ENCODE measurements at regions not wholly inside any gene's neighbourhood (a gene's known extent, or its start where the extent isn't known, plus 50 kb on each side); places are given as distances from the start of the nearest gene placed in this dataset.
A peak's percentile ranks its signal among the peaks of the same experiment; 100 is the strongest.

GRCh38 chr6:108738684-108739416 lies 109.4 kb upstream of the ARMC2 start:
- Histone ChIP-seq H3K4me1 (peaks cover 0 to 52% (median 20%) of the 10 kb centered on the region in 4 donors), H3K9me3 (no peaks in the 10 kb centered on the region), H3K27me3 (no peaks in the 10 kb centered on the region), H3K4me3 (no peak overlapping the region), H3K27ac (peak overlapping the region in 2 of 5 donors; percentile 6 to 46), H3K36me3 (no peaks in the 10 kb centered on the region)
- intact Hi-C loops (cut with DNase I; ENCODE audit: low total_unique reads): no loop called here
- no peak for TF ChIP-seq CTCF (IDR thresholded peaks at IDR 0.05)
- no peak for TF ChIP-seq POLR2AphosphoS5 (IDR thresholded peaks at IDR 0.05)
- no peak for TF ChIP-seq POLR2A (IDR thresholded peaks at IDR 0.05)
- TF ChIP-seq EP300 (IDR thresholded peaks at IDR 0.05): no peak
- 77 to 91% (median 83%) methylated on average over 16 of the region's 16 CpGs for WGBS, 5 donors
- DNase-seq: no peak

GRCh38 chr6:108739496-108740330 lies 108.5 kb upstream of the ARMC2 start:
- H3K27ac ChIP-seq: peak overlapping the region in 2 of 5 donors; percentile 6 to 46
- WGBS, 5 donors: 30 to 60% (median 52%) methylated on average over 10 of the region's 10 CpGs
- H3K36me3 ChIP-seq: no peaks in the 10 kb centered on the region
- H3K4me1 ChIP-seq: peaks cover 0 to 52% (median 25%) of the 10 kb centered on the region in 4 donors
- intact Hi-C loops (cut with DNase I; ENCODE audit: low total_unique reads): no loop called here
- DNase-seq: peak in 1 of 2 donors; percentile 48
- no peaks in the 10 kb centered on the region for H3K9me3 ChIP-seq
- H3K4me3 ChIP-seq: no peak overlapping the region
- H3K27me3 ChIP-seq: no peaks in the 10 kb centered on the region
- TF ChIP-seq POLR2AphosphoS5 (IDR thresholded peaks at IDR 0.05) (no peak), CTCF (IDR thresholded peaks at IDR 0.05) (no peak), EP300 (IDR thresholded peaks at IDR 0.05) (no peak), POLR2A (IDR thresholded peaks at IDR 0.05) (no peak)

DNA sequence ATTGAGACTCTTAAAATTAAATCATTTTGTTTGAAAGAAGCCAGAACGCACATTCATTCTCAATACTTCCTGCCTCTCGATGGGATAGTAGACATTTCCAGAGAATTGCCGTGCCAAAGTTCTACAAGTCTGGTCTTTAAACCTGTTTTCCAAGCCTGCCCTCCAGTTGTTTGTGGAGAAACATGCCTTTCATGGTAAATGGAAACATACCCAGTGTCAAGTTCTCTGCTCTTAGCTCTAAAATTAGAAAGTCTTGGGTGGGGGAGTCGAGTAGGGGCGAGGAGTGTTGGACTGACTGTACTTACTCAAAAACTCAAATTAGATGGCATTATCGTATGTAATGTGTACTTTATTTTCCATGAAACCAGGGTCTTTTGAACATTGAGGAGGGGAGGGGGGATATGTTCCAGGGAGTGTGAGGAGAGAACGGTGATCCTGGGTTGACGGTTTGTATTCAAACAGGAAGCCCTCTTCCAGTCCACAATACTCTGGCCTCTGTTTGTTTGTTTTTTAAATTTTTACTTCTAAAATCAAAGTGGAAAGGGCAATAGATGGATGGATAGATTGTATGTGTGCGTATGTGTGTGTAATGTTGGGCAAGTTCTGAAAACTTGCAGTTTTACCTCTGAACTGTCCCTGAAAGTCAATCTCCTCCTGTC lies 106.8 kb upstream of the ARMC2 start:
- Histone ChIP-seq H3K9me3 (no peaks in the 10 kb centered on the region), H3K27ac (peak overlapping the region in 1 of 5 donors; percentile 9), H3K36me3 (no peaks in the 10 kb centered on the region), H3K4me1 (peaks cover 0 to 44% (median 25%) of the 10 kb centered on the region in 4 donors), H3K27me3 (no peaks in the 10 kb centered on the region), H3K4me3 (no peak overlapping the region)
- intact Hi-C loops (cut with DNase I; ENCODE audit: low total_unique reads): no loop called here
- TF ChIP-seq POLR2AphosphoS5 (IDR thresholded peaks at IDR 0.05): no peak
- no peak for TF ChIP-seq CTCF (IDR thresholded peaks at IDR 0.05)
- TF ChIP-seq POLR2A (IDR thresholded peaks at IDR 0.05): no peak
- TF ChIP-seq EP300 (IDR thresholded peaks at IDR 0.05): no peak
- DNase-seq: no peak
- 72 to 86% (median 79%) methylated on average over 9 of the region's 9 CpGs for WGBS, 5 donors

DNA sequence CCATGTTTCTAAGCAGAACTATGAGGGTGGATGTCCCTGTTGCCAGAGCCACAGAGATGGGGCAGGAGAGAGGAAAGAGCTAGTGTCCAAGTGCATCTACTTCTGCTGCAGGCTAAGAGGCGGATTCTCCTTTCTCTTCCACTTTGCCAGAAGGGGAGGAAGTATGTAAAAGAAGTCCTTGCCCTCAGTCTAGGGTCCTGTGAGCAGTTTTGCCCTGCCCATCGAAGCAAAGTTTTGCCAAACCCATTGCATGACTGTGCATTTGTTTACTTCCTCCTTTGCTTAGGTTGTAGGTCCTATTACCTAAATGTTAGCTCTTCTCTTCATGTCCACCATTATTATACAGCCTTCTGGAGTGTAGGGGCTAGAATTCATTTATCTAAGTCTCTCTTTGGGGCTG lies 106.2 kb upstream of the ARMC2 start:
- DNase-seq: no peak
- Histone ChIP-seq H3K36me3 (no peaks in the 10 kb centered on the region), H3K27me3 (no peaks in the 10 kb centered on the region), H3K4me1 (peaks cover 0 to 39% (median 25%) of the 10 kb centered on the region in 4 donors), H3K4me3 (no peak overlapping the region), H3K27ac (peak overlapping the region in 1 of 5 donors; percentile 9), H3K9me3 (no peaks in the 10 kb centered on the region)
- 55 to 74% (median 66%) methylated on average over 2 of the region's 2 CpGs for WGBS, 5 donors
- intact Hi-C loops (cut with DNase I; ENCODE audit: low total_unique reads): no loop called here
- TF ChIP-seq EP300 (IDR thresholded peaks at IDR 0.05) (no peak), POLR2AphosphoS5 (IDR thresholded peaks at IDR 0.05) (peak in 2 of 3 donors; percentile 11 to 21)

All from stomach (tissue), 8 donors.